HG03097 (cell line): ENCODE measurements at regions not wholly inside any gene's neighbourhood (a gene's known extent, or its start where the extent isn't known, plus 50 kb on each side); places are given as distances from the start of the nearest gene placed in this dataset.
"Not testable (repeated sequence)": the region's sequence is repeated elsewhere in the genome, so short reads cannot be mapped to it uniquely, and the experiment has no call there.

Experiments used
- ATAC-seq: cut with Tn5 transposase; IDR thresholded peaks from one replicate; pipeline ENCODE4 v1.9.1; 2021; ENCODE audit not compliant: unreplicated experiment, low FRiP score

GRCh38 chr20:8986631-8987030, 82.3 kb upstream of the PLCB4 start:
- no peak for ATAC-seq

GRCh38 chr20:8990770-8991169, 78.1 kb upstream of the PLCB4 start:
- ATAC-seq, result no peak

- no peak for ATAC-seq
Observed at GRCh38 chr20:8994045-8994444, 74.8 kb upstream of the PLCB4 start.

DNA sequence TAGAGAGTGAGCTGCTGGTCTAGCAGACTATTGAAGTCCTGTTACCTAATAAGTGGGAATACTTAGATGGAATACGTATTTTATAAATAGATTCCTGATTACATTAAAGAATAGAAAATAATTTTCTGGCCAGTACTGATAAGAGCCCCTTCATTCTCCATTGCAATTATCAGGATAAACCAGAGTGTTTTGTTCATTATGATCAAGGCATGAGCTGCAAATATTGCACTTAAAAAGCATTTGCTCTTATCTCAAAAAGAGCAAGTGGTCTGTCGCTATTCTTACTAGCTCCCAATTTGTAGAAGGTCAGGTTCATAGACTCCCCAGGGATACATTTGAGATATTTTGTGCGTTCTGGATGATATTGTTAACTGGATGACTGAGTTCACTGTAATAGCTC, 73.1 kb upstream of the PLCB4 start:
- ATAC-seq, result no peak

GRCh38 chr20:8996817-8997512, 71.9 kb upstream of the PLCB4 start:
- ATAC-seq, result no peak

GRCh38 chr20:8997701-8998117, 71.2 kb upstream of the PLCB4 start:
- no peak for ATAC-seq

- no peak for ATAC-seq
Observed at GRCh38 chr20:9011121-9011520, 57.8 kb upstream of the PLCB4 start.

DNA sequence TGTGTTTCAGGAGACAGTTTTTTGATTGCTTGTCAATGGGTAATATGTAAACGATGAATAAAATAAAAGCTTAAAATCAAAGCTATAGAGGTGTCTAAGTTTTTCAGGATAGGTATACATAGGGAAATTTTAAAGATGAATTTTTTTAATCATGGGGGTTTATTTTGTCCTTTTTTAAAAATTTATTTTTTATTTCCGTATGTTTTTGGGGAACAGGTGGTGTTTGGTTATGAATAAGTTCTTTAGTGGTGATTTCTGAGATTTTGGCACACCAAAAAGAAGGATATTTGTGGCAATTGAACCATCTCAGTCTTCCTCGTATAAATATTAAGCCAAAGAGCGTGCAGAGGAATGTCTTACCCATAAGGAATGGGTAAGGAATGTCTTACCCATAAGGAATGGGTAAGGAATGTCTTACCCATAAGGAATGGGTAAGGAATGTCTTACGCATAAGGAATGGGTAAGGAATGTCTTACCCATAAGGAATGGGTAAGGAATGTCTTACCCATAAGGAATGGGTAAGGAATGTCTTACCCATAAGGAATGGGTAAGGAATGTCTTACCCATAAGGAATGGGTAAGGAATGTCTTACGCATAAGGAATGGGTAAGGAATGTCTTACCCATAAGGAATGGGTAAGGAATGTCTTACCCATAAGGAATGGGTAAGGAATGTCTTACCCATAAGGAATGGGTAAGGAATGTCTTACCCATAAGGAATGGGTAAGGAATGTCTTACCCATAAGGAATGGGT, 53.5 kb upstream of the PLCB4 start:
- not testable (repeated sequence) for ATAC-seq

- ATAC-seq, result no peak
Observed at GRCh38 chr20:9015984-9016324, 52.9 kb upstream of the PLCB4 start.

DNA sequence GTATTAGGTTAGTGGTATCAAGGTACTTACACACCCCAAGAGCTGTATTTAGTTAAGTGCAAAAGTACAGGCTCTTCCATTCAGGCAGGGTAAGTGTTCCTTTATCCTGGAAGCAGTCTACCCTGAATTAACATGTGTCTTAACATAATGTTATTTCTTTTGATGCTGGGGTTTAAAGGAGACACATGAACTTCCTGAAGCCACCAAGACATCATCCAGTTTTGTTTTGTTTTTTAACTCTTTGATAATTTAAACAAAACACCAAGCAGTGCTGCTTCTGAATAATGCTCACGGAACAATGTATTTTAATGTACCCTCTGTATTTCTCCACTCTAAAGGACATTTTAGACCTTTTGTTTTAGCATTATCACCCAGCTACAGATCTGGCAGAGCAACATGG, 50.5 kb upstream of the PLCB4 start:
- no peak for ATAC-seq
